Astrocyte (in vitro differentiated cells and primary cell): ENCODE measurements at regions not wholly inside any gene's neighbourhood (a gene's known extent, or its start where the extent isn't known, plus 50 kb on each side); places are given as distances from the start of the nearest gene placed in this dataset.

Source experiments
- DNase-seq: peaks from one replicate; pipeline ENCODE4 v3.0.0-alpha.2; 2010; ENCODE audit warnings: low read depth
- FAIRE-seq: peaks from 2 replicates; lab custom pipeline; 2011; peaks lifted over from hg19 to GRCh38; lab: Jason Lieb, UNC
- H2AFZ ChIP-seq: 2 replicates; pipeline ENCODE4 v1.6.0; 2012; ENCODE audit warnings: low read depth, low read length, inconsistent platforms
- H3K27ac ChIP-seq: 2 replicates; pipeline ENCODE4 v1.5.1; 2011; ENCODE audit warnings: low read depth, low read length, inconsistent platforms
- H3K27me3 ChIP-seq: 2 replicates; pipeline ENCODE4 v1.6.0; 2011; ENCODE audit warnings: low read length, inconsistent platforms; ENCODE audit not compliant: insufficient read depth
- H3K36me3 ChIP-seq: 2 replicates; pipeline ENCODE4 v1.5.1; 2011; ENCODE audit warnings: low read length, inconsistent platforms; ENCODE audit not compliant: insufficient read depth
- H3K4me1 ChIP-seq: 2 replicates; pipeline ENCODE4 v1.5.1; 2011; ENCODE audit warnings: low read length, inconsistent platforms; ENCODE audit not compliant: insufficient read depth
- H3K4me2 ChIP-seq: 2 replicates; pipeline ENCODE4 v1.6.0; 2012; ENCODE audit warnings: low read length, inconsistent platforms
- H3K4me3 ChIP-seq: 2 replicates; pipeline ENCODE4 v1.5.1; 2011; ENCODE audit warnings: low read depth, mild to moderate bottlenecking, low read length, inconsistent platforms; ENCODE audit not compliant: insufficient read depth
- H3K79me2 ChIP-seq: 2 replicates; pipeline ENCODE4 v1.6.0; 2012; ENCODE audit warnings: mild to moderate bottlenecking, low read length, inconsistent platforms; ENCODE audit not compliant: insufficient read depth
- H3K9ac ChIP-seq: 2 replicates; pipeline ENCODE4 v1.6.0; 2012; ENCODE audit warnings: mild to moderate bottlenecking, low read length, inconsistent platforms
- H3K9me3 ChIP-seq: 2 replicates; pipeline ENCODE4 v1.5.1; 2012; ENCODE audit warnings: low read depth, mild to moderate bottlenecking, low read length, inconsistent platforms; ENCODE audit not compliant: insufficient read depth
- H4K20me1 ChIP-seq: 2 replicates; pipeline ENCODE4 v1.6.0; 2012; ENCODE audit warnings: low read length, inconsistent platforms; ENCODE audit not compliant: insufficient read depth
- H3K27ac Mint-ChIP-seq: one replicate; pipeline ENCODE4 v1.8.0; 2021; ENCODE audit warnings: mild to moderate bottlenecking, mixed read lengths; ENCODE audit not compliant: unreplicated experiment
- H3K27me3 Mint-ChIP-seq: one replicate; pipeline ENCODE4 v1.8.0; 2021; ENCODE audit warnings: low read depth, mixed read lengths; ENCODE audit not compliant: unreplicated experiment
- H3K36me3 Mint-ChIP-seq: one replicate; pipeline ENCODE4 v1.8.0; 2021; ENCODE audit warnings: low read depth, mixed read lengths; ENCODE audit not compliant: unreplicated experiment
- H3K4me1 Mint-ChIP-seq: one replicate; pipeline ENCODE4 v1.8.0; 2021; ENCODE audit warnings: low read depth, mixed read lengths; ENCODE audit not compliant: unreplicated experiment
- H3K4me3 Mint-ChIP-seq: one replicate; pipeline ENCODE4 v1.8.0; 2021; ENCODE audit warnings: mild to moderate bottlenecking, moderate library complexity, mixed read lengths; ENCODE audit not compliant: unreplicated experiment
- H3K9me3 Mint-ChIP-seq: one replicate; pipeline ENCODE4 v1.8.0; 2021; ENCODE audit warnings: mild to moderate bottlenecking, mixed read lengths; ENCODE audit not compliant: unreplicated experiment
- EZH2 ChIP-seq: IDR thresholded peaks from 2 replicates; pipeline ENCODE4 v1.6.1; 2012; ENCODE audit warnings: mild to moderate bottlenecking, low read length, inconsistent platforms; ENCODE audit not compliant: insufficient read depth
- TF ChIP-seq, protein P1 (sequence below): IDR thresholded peaks from 2 replicates; pipeline ENCODE4 v1.5.1; 2011; ENCODE audit warnings: low read depth, mild to moderate bottlenecking, inconsistent platforms, low read length, moderate library complexity; ENCODE audit not compliant: insufficient read depth

GRCh38 chr17:70875729-70876310 lies 706.5 kb downstream of the KCNJ2 start:
- FAIRE-seq = no peak

GRCh38 chr17:70878879-70879278 lies 709.5 kb downstream of the KCNJ2 start:
- Histone ChIP-seq H3K4me3 (no peak overlapping the region), H2AFZ (no peak overlapping the region), H3K4me2 (no peak overlapping the region), H3K9ac (no peak overlapping the region), H3K9me3 (no peaks in the 10 kb centered on the region), H3K36me3 (no peaks in the 10 kb centered on the region), H3K79me2 (no peaks in the 10 kb centered on the region), H4K20me1 (no peaks in the 10 kb centered on the region), H3K4me1 (no peaks in the 10 kb centered on the region), H3K27ac (no peak overlapping the region), H3K27me3 (no peaks in the 10 kb centered on the region)
- no peaks in the 10 kb centered on the region for H3K27me3 Mint-ChIP-seq
- FAIRE-seq (no peak), DNase-seq (no peak)
- no peak overlapping the region for H3K4me3 Mint-ChIP-seq
- H3K4me1 Mint-ChIP-seq = no peaks in the 10 kb centered on the region
- peaks cover 4% of the 10 kb centered on the region for H3K9me3 Mint-ChIP-seq
- no peak for TF ChIP-seq EZH2
- TF ChIP-seq, protein P1, sequence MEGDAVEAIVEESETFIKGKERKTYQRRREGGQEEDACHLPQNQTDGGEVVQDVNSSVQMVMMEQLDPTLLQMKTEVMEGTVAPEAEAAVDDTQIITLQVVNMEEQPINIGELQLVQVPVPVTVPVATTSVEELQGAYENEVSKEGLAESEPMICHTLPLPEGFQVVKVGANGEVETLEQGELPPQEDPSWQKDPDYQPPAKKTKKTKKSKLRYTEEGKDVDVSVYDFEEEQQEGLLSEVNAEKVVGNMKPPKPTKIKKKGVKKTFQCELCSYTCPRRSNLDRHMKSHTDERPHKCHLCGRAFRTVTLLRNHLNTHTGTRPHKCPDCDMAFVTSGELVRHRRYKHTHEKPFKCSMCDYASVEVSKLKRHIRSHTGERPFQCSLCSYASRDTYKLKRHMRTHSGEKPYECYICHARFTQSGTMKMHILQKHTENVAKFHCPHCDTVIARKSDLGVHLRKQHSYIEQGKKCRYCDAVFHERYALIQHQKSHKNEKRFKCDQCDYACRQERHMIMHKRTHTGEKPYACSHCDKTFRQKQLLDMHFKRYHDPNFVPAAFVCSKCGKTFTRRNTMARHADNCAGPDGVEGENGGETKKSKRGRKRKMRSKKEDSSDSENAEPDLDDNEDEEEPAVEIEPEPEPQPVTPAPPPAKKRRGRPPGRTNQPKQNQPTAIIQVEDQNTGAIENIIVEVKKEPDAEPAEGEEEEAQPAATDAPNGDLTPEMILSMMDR = no peak
- no peaks in the 10 kb centered on the region for H3K36me3 Mint-ChIP-seq
- no peak overlapping the region for H3K27ac Mint-ChIP-seq

More at GRCh38 chr17:70875729-70876310, 706.5 kb downstream of the KCNJ2 start:
- H3K4me3 Mint-ChIP-seq = no peak overlapping the region
- no peaks in the 10 kb centered on the region for H3K27me3 ChIP-seq
- no peaks in the 10 kb centered on the region for H3K4me1 Mint-ChIP-seq
- no peaks in the 10 kb centered on the region for H3K79me2 ChIP-seq
- H3K4me3 ChIP-seq = no peak overlapping the region
- no peak overlapping the region for H3K9ac ChIP-seq
- H3K4me1 ChIP-seq = no peaks in the 10 kb centered on the region
- no peak overlapping the region for H3K27ac ChIP-seq
- H3K4me2 ChIP-seq = no peak overlapping the region
- no peaks in the 10 kb centered on the region for H4K20me1 ChIP-seq
- no peaks in the 10 kb centered on the region for H3K9me3 Mint-ChIP-seq
- H3K36me3 ChIP-seq = no peaks in the 10 kb centered on the region
- DNase-seq = no peak
- H3K27ac Mint-ChIP-seq = no peak overlapping the region
- no peaks in the 10 kb centered on the region for H3K9me3 ChIP-seq
- TF ChIP-seq EZH2 = no peak
- TF ChIP-seq, protein P1 = no peak
- H3K27me3 Mint-ChIP-seq = no peaks in the 10 kb centered on the region
- no peak overlapping the region for H2AFZ ChIP-seq
- H3K36me3 Mint-ChIP-seq = no peaks in the 10 kb centered on the region

DNA sequence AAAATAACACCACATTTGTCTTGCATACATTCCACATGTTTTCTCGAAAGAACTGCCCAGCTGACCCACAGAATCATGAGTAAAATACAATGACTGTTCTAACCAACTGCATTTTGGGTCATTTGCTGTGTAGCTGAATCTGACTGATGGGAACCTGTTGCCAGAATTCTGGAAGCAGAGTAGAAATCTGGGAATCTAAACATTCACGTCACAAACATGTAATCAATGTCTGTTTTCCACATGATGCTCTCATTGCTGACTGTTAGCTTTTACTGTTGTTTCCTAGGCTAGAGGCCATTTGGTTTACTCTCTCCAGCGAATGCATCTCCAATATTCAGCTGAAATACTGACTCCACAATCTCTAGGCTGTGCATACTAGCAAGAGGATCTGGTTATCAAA lies 710.1 kb downstream of the KCNJ2 start:
- FAIRE-seq (no peak), DNase-seq (no peak)
- no peaks in the 10 kb centered on the region for H3K9me3 ChIP-seq
- H3K36me3 ChIP-seq = no peaks in the 10 kb centered on the region
- Mint-ChIP-seq H3K27ac (no peak overlapping the region), H3K36me3 (no peaks in the 10 kb centered on the region), H3K4me3 (no peak overlapping the region), H3K4me1 (no peaks in the 10 kb centered on the region), H3K27me3 (no peaks in the 10 kb centered on the region), H3K9me3 (peaks cover 4% of the 10 kb centered on the region)
- no peaks in the 10 kb centered on the region for H3K79me2 ChIP-seq
- no peaks in the 10 kb centered on the region for H4K20me1 ChIP-seq
- no peak overlapping the region for H3K4me2 ChIP-seq
- H3K9ac ChIP-seq = no peak overlapping the region
- H3K4me3 ChIP-seq = no peak overlapping the region
- TF ChIP-seq, protein P1 = no peak
- TF ChIP-seq EZH2 = no peak
- H3K27ac ChIP-seq = no peak overlapping the region
- H2AFZ ChIP-seq = no peak overlapping the region
- no peaks in the 10 kb centered on the region for H3K4me1 ChIP-seq
- no peaks in the 10 kb centered on the region for H3K27me3 ChIP-seq
